OCI-M1 (cell line): ENCODE measurements at regions not wholly inside any gene's neighbourhood (a gene's known extent, or its start where the extent isn't known, plus 50 kb on each side); places are given as distances from the start of the nearest gene placed in this dataset.

ENCODE experiments used
- DNase-seq: peaks from one replicate; lab custom pipeline; 2025; lab: John Stamatoyannopoulos, UW

GRCh38 chr12:92304371-92305055 is 158.9 kb upstream of the BTG1 start:
- no peak for DNase-seq

GRCh38 chr12:92302041-92302829 is 156.6 kb upstream of the BTG1 start:
- DNase-seq, result no peak

- no peak for DNase-seq
Observed at GRCh38 chr12:92301356-92301755, 155.7 kb upstream of the BTG1 start.

GRCh38 chr12:92300777-92301176 is 155.1 kb upstream of the BTG1 start:
- no peak for DNase-seq

- no peak for DNase-seq
Observed at GRCh38 chr12:92299744-92300143, 154.1 kb upstream of the BTG1 start.

- no peak for DNase-seq
Observed at GRCh38 chr12:92299344-92299743, 153.7 kb upstream of the BTG1 start.

GRCh38 chr12:92297932-92298696 is 152.5 kb upstream of the BTG1 start:
- peak; percentile 17 for DNase-seq

GRCh38 chr12:92297405-92297804 is 151.8 kb upstream of the BTG1 start:
- DNase-seq, result no peak

- DNase-seq, result no peak
Observed at GRCh38 chr12:92295523-92295922, 149.9 kb upstream of the BTG1 start.

GRCh38 chr12:92294676-92295440 is 149.2 kb upstream of the BTG1 start:
- no peak for DNase-seq

GRCh38 chr12:92292016-92292415 is 146.4 kb upstream of the BTG1 start:
- no peak for DNase-seq

GRCh38 chr12:92290886-92291285 is 145.2 kb upstream of the BTG1 start:
- DNase-seq, result no peak

GRCh38 chr12:92290350-92290695 is 144.7 kb upstream of the BTG1 start:
- DNase-seq, result no peak

GRCh38 chr12:92289629-92290349 is 144.1 kb upstream of the BTG1 start:
- DNase-seq, result no peak

- no peak for DNase-seq
Observed at GRCh38 chr12:92288561-92288960, 142.9 kb upstream of the BTG1 start.

GRCh38 chr12:92278378-92278828 is 132.8 kb upstream of the BTG1 start:
- peak; percentile 3 for DNase-seq

- no peak for DNase-seq
Observed at GRCh38 chr12:92277795-92278194, 132.1 kb upstream of the BTG1 start.

- DNase-seq, result no peak
Observed at GRCh38 chr12:92276276-92276675, 130.6 kb upstream of the BTG1 start.

GRCh38 chr12:92275443-92276154 is 130.0 kb upstream of the BTG1 start:
- DNase-seq, result peak; percentile 23

GRCh38 chr12:92273076-92273475 is 127.4 kb upstream of the BTG1 start:
- DNase-seq, result no peak
